Globus pallidus (tissue), 1 donor: ENCODE measurements at regions not wholly inside any gene's neighbourhood (a gene's known extent, or its start where the extent isn't known, plus 50 kb on each side); places are given as distances from the start of the nearest gene placed in this dataset.

Source experiments
- DNase-seq: peaks from one replicate; pipeline ENCODE4 v3.0.0-alpha.2; 2015; ENCODE audit warnings: low spot score

GRCh38 chr1:59089036-59089798 lies 207.7 kb upstream of the FGGY start:
- DNase-seq: no peak

GRCh38 chr1:59089922-59090457 lies 206.9 kb upstream of the FGGY start:
- DNase-seq: no peak

GRCh38 chr1:59092126-59092525 lies 204.8 kb upstream of the FGGY start:
- no peak for DNase-seq

GRCh38 chr1:59094001-59094400 lies 202.9 kb upstream of the FGGY start:
- no peak for DNase-seq

DNA sequence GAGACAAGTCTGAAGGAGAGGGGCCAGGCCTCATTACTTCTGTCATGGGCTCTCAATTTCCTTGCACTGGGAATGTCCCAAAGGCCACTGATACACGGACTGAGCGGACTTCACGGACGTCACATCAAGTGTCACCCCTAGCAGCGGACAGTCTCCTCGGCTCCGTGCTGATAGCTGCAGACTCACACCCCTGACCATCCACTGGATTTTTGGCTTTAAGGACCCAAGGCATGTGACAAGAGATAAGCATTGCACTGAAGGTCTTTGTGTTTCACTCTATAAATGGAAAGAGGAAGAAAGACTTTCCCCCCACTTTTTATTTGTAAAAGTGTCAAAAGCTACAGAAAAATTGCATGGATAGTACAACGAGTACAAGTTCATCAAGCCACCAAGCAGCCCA lies 200.4 kb upstream of the FGGY start:
- peak; percentile 29 for DNase-seq

DNA sequence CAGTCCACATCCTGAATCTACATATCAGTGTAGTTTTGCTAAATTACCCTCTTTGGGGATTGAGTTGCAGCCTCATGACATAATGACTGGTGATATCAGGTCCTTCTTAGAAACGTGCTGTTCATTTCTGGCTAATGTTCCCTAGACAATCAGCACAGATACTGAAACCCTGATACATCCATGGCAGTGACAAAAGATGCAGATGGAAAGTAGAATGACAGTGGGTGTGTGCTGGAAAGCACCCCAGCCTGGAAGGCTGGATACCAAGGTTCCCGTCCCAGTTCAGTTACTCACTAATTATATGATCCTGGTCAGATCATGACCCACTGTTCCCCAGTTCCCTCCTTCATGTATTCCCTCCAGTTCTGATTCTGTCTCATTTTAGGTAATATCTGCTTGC lies 198.2 kb upstream of the FGGY start:
- DNase-seq: no peak

- DNase-seq: no peak
Measured at GRCh38 chr1:59100708-59101374, 196.1 kb upstream of the FGGY start.

- DNase-seq: no peak
Measured at GRCh38 chr1:59101518-59101917, 195.4 kb upstream of the FGGY start.

DNA sequence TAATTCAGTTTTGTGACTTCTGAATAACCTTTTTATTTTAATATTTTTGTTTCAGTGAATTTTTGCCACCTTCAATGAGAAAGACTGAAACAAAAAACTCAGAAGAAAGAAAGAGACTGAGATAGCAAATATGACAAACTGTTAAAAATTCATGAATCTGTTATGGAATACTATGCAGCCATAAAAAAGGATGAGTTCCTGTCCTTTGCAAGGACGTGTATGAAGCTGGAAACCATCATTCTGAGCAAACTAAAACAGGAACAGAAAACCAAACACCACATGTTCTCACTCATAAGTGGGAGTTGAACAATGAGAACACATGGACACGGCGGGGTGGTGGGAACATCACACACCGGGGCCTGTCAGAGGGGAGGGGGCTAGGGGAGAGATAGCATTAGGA lies 193.4 kb upstream of the FGGY start:
- DNase-seq: no peak

DNA sequence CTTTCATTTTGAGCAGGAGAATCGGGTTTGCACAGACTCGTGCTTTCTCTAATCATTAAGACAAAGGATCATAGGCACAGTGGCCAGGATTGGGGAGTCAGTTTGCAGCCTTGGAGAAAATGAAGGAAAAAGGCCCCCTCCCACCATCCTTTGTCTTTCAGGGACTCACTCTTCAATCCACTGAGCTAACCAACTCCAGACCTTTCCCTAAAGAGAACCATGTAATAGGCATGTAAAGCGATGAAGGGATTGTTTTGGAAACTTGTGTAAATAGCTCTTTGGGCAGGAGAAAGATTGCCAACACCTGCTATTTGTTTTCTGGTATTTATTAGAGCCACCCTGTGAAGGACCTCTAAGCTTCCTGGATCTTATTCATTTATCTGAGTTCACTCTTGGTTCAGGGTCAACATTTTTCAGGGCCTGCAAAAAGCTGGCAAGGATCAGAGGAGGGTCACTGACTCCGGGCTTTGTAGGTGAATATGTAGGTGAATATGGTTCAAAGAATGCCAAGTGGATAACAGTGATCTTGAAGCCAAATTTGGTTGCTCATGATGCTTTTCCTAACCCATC lies 192.6 kb upstream of the FGGY start:
- no peak for DNase-seq

DNA sequence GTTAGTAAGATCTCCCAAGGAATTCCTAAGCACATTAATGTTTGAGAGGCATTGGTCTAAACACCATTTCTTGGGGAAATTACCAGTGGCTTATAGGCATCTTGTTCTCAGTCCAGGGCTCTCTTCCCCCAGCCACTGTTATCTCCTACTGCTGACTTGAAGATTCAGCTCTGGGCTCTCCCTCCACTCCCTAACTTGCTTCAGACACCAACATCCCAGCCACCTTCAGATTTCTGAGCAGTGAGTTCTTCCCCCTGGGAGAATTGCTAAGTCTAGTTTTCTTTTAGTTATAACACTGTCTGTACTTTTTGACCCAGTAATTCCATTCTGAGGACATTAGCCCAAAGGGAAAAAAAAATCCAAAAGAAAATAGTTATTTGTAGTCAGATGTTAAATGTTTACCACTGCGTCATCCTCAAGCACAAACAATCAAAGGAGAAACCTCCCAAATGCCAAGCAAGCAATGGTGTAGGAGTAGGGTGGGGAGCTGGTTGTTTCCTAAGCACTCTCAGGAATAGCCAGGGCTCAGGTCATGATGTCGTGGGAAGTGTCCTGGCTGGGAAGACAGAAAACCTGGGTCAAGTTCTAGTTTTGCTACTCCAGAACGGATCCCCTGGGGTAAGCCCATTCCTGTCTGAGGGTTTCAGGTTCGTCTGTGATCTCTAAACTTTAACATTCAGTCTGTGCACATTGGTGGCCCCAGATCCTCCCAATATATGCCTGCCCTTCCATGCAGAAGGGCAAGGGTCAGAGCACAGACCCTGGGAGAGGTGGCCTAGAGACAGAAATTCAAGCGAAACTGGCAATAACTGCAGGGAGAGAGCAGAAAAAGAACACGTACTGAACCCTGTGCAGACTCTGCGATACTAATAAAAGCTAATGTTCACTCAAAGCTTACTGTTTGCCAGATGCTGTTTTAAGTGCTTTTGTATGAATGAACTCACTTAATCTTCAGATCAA lies 191.1 kb upstream of the FGGY start:
- DNase-seq: no peak

DNA sequence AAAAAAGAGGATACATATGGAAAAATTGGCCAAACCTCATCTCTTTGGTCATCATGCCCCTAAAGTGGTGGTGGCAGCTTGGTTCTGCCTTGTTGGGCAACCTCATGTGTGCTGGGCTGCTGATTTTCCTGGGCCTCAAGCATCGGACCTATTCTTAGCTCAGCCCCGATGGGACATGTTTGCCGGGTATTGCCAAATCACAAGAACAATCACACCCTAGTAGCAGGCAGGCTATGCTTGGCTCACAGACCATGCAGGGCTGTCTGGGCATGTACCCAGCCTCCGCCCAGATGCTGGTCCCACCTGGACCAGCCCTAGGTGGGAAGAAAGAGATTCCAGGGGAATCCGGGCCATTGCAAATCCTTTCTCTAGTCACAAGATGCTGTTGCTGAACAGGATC lies 189.4 kb upstream of the FGGY start:
- DNase-seq: peak; percentile 10

- DNase-seq: no peak
Measured at GRCh38 chr1:59107916-59108315, 189.0 kb upstream of the FGGY start.

GRCh38 chr1:59108481-59109317 lies 188.2 kb upstream of the FGGY start:
- no peak for DNase-seq

GRCh38 chr1:59110271-59110670 lies 186.6 kb upstream of the FGGY start:
- DNase-seq: no peak

DNA sequence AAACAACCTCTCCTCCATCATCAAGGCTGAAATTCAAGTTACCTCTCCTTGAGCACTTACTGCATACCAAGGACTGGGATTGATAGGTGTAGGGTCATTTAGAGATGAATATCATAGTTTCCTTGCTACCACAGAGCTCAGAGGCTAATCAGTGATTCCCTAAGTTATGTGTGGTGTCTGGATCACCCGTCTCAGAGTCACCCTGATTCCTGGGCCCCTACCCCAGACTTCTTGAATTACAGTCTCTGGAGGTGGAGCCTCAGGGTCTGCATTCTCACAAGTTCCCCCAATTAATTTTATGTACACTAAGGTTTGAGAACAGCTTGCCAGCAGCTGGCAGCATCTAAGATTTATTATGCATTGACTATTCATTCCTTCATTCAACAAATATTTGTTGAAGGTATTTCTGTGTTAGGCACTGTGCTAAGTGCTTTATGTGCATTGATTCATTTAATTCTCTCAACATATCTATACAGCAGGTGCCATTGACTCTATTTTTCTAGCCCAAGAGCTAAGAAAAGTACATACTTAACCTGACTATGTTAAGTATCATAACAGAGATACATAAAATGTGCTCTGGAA lies 182.9 kb upstream of the FGGY start:
- no peak for DNase-seq

GRCh38 chr1:59115865-59116264 lies 181.0 kb upstream of the FGGY start:
- no peak for DNase-seq

DNA sequence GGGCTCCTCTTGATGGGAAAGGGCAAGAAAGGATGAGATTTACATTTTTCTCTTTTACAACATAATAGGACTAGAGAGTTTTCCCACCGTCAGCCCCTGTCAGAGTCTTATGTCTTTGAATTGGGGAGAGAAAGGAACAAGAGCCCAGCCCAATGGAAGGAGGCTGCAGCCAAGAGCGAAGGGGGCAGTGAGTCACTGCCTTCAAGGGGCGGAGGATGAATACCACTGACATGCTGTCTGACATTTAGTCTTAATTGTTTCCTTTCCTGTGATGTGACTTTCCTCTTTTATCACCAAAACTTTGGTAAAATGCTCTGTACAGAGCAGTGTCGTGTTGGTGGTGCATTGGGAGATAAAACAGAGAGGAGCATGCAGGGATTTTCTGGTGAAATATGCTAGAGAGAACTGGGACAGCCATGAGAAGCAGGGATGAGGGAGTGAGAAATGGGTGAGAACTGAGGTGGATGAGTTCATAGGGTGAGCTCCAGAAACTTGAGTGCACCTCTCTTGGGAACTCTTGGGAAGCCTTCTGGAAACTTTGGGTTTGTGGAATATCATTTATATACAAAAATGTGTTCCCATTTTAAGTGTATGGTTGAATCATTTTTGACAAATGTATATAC lies 179.9 kb upstream of the FGGY start:
- no peak for DNase-seq

GRCh38 chr1:59122527-59122926 lies 174.4 kb upstream of the FGGY start:
- DNase-seq: no peak

DNA sequence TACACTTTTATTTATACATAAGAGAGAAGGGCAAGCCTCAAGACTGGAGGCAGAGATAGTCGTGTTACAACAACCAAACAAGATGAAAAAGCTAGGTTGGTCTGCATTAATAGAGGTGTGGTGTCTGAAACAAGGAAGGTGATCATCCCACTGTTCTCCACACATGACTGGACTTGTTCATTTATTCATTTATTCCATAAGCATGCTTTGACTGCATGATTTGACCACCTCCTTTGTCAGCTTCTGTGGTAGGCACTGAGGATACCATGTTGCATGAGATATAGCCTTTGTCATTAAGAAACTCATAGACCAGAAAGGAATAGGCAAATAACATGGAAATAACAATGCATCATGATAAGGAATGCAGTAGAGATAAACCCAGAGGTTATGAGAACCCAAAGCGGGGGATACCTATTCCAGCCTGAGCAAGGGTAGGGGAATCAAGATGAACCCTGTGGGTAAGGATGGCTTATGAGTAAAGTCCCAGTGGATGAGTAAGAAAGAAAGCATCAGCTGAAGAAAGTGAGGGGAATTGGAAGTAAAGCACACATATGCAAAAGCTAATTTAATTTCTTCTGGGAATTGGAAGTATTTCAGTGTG lies 173.7 kb upstream of the FGGY start:
- DNase-seq: no peak
